Adrenal gland (tissue), 5 donors: ENCODE measurements at regions not wholly inside any gene's neighbourhood (a gene's known extent, or its start where the extent isn't known, plus 50 kb on each side); places are given as distances from the start of the nearest gene placed in this dataset.

Source experiments
- CTCF ChIP-seq, 6 experiments: fragments of 450-650 bp in 4 of 6; fragments of 200-600 bp in 2 of 6; sonication (generic) in 1 of 6; IDR thresholded peaks; 1 replicate in 5 of 6; 2 replicates in 1 of 6; pipeline versions ENCODE4 v1.5.1 to v1.8.0; 2016 to 2021; ENCODE audit warnings: antibody characterized with exemption in 6 of 6, mild to moderate bottlenecking in 2 of 6, moderate library complexity in 1 of 6
- POLR2A ChIP-seq, 2 donors: fragments of 450-650 bp; IDR thresholded peaks; one replicate each; pipeline ENCODE4 v1.6.1; 2017; ENCODE audit warnings: antibody characterized with exemption in 2 of 2, mild to moderate bottlenecking in 2 of 2, moderate library complexity in 1 of 2
- donor health status: DM: no; HTN: no; CAD: no.

- TF ChIP-seq CTCF (IDR thresholded peaks at IDR 0.05) (no peak), POLR2A (IDR thresholded peaks at IDR 0.05) (no peak)
Measured at GRCh38 chr7:94062372-94062771, 58.2 kb upstream of the BET1 start.
